Thyroid gland (tissue), 4 donors: ENCODE measurements at regions not wholly inside any gene's neighbourhood (a gene's known extent, or its start where the extent isn't known, plus 50 kb on each side); places are given as distances from the start of the nearest gene placed in this dataset.

ENCODE experiments used
- CTCF ChIP-seq, 6 experiments: fragments of 200-600 bp in 3 of 6; fragments of 450-650 bp in 3 of 6; sonication (generic) in 3 of 6; IDR thresholded peaks; one replicate each; pipeline ENCODE4 v1.5.1; 2016 to 2019; ENCODE audit warnings: antibody characterized with exemption in 6 of 6, mild to moderate bottlenecking in 2 of 6, inconsistent platforms in 1 of 6, moderate library complexity in 1 of 6
- POLR2A ChIP-seq, 2 donors: fragments of 450-650 bp; IDR thresholded peaks; one replicate each; pipeline ENCODE4 v1.6.1; 2017; ENCODE audit warnings: antibody characterized with exemption in 2 of 2, mild to moderate bottlenecking in 2 of 2, moderate library complexity in 1 of 2

DNA sequence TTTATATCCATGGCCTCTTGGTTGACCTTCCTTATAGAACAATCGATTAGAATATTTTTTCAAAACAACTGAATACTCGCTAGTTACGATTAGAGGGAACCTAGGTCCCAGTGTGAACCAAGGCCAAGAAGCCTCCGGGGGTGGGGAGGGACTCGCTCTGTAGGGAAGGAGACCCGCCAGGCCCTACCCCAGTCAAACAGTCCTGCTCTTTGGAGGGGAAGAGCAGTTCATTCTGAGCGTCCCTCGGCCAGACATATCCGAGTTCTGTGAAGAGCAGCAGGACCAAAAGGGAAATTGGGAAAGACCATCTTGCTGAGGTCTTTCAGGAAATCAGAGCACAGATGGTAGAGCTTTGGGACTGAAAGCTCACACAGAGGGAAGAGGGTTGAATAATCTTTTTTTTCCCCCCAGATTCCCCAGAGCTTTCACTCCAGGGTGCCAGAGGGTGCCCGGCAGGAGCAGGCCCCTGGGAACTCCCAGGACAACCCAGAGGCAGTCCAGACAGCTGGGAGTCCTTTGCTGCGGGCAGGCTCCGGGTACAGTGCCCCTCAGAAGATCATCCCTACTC lies 137.2 kb upstream of the HES1 start:
- no peak for TF ChIP-seq CTCF (IDR thresholded peaks at IDR 0.05)
- TF ChIP-seq POLR2A (IDR thresholded peaks at IDR 0.05), result no peak
